Spleen (tissue), 7 donors: ENCODE measurements at regions not wholly inside any gene's neighbourhood (a gene's known extent, or its start where the extent isn't known, plus 50 kb on each side); places are given as distances from the start of the nearest gene placed in this dataset.

Experiments
- CTCF ChIP-seq, 11 experiments: fragments of 200-600 bp in 7 of 11; fragments of 450-650 bp in 4 of 11; sonication (generic) in 4 of 11; IDR thresholded peaks in 8 of 11; conservative IDR thresholded peaks in 3 of 11; 1 replicate in 7 of 11; 2 replicates in 4 of 11; pipeline versions ENCODE4 v1.4.0 to v1.8.0; 2016 to 2021; ENCODE audit warnings: antibody characterized with exemption in 11 of 11, inconsistent platforms in 4 of 11, mild to moderate bottlenecking in 1 of 11
- POLR2A ChIP-seq, 3 donors: fragments of 450-650 bp; IDR thresholded peaks; one replicate each; pipeline ENCODE4 v1.5.1; 2017; ENCODE audit warnings: antibody characterized with exemption in 3 of 3, mild to moderate bottlenecking in 1 of 3
- POLR2AphosphoS5 ChIP-seq, 3 donors: sonication (generic); formaldehyde crosslinking; IDR thresholded peaks; one replicate each; pipeline ENCODE4 v1.5.1; 2017; ENCODE audit warnings: antibody characterized with exemption in 3 of 3
- donor health status: DM: no; HTN: no; CAD: no; lungs with moderate emphysema.
- donor health status: DM: no; HTN: no; CAD: no.
- donor health status: DM: no; HTN: no; CAD: no.

GRCh38 chr15:96561593-96561992 is 231.1 kb downstream of the NR2F2 start:
- no peak for TF ChIP-seq CTCF (IDR thresholded peaks at IDR 0.05 in 8 of 11, conservative IDR thresholded peaks at IDR 0.05 in 3 of 11)
- TF ChIP-seq POLR2A (IDR thresholded peaks at IDR 0.05): no peak
- TF ChIP-seq POLR2AphosphoS5 (IDR thresholded peaks at IDR 0.05): no peak
